IMR-90 (cell line): ENCODE measurements at regions not wholly inside any gene's neighbourhood (a gene's known extent, or its start where the extent isn't known, plus 50 kb on each side); places are given as distances from the start of the nearest gene placed in this dataset.

Experiments
- ATAC-seq: fragments of 200-7000 bp; cut with Tn5 transposase; 2 replicates; pipeline ENCODE4 v1.9.1; 2020; ENCODE audit warnings: low read depth, mild to moderate bottlenecking, moderate library complexity
- BruUV-seq: library from RNA; stranded (reverse); fragments of 400-500 nt; replicated peaks from 2 replicates; lab custom pipeline; 2021; lab: Mats Ljungman, UMichigan
- CTCF ChIA-PET: fragments of 300-600 bp; formaldehyde crosslinking; extraction: SDS; loops from one replicate; lab custom pipeline; 2021; ENCODE audit warnings: antibody characterized with exemption; lab: Yijun Ruan, JAX
- POLR2A ChIA-PET: fragments of 300-600 bp; sonication (Branson Sonifier 250); formaldehyde crosslinking; loops from one replicate; lab custom pipeline; 2022; ENCODE audit warnings: antibody characterized with exemption; ENCODE audit not compliant: unreplicated experiment; lab: Charles Lee
- DNase-seq: peaks from one replicate; pipeline ENCODE4 v3.0.0; 2013
- H2AFZ ChIP-seq: replicated peaks from 2 replicates; pipeline ENCODE3; 2013; ENCODE audit warnings: low read length, mild to moderate bottlenecking; ENCODE audit not compliant: poor library complexity
- H2AK5ac ChIP-seq: 2 replicates; pipeline ENCODE4 v1.6.1; 2013; ENCODE audit warnings: low read depth, low read length, inconsistent platforms
- H2AK9ac ChIP-seq: replicated peaks from 2 replicates; pipeline ENCODE3; 2013; ENCODE audit warnings: mild to moderate bottlenecking, low read depth, low read length, moderate library complexity; ENCODE audit not compliant: poor library complexity
- H2BK120ac ChIP-seq: 2 replicates; pipeline ENCODE4 v1.6.1; 2013; ENCODE audit warnings: low read depth, low read length, inconsistent platforms
- H2BK15ac ChIP-seq: 3 replicates; pipeline ENCODE4 v1.6.1; 2013; ENCODE audit warnings: low read depth, low read length, inconsistent platforms
- H2BK20ac ChIP-seq: 2 replicates; pipeline ENCODE4 v1.6.1; 2013; ENCODE audit warnings: low read depth, mild to moderate bottlenecking, inconsistent platforms, low read length, moderate library complexity
- H2BK5ac ChIP-seq: 2 replicates; pipeline ENCODE4 v1.6.1; 2013; ENCODE audit warnings: mild to moderate bottlenecking, low read depth, low read length, inconsistent platforms; ENCODE audit not compliant: poor library complexity, severe bottlenecking
- H3K14ac ChIP-seq: replicated peaks from 2 replicates; pipeline ENCODE4 v1.6.1; 2013; ENCODE audit warnings: low read depth, low read length, inconsistent platforms
- H3K18ac ChIP-seq: 2 replicates; pipeline ENCODE4 v1.6.1; 2013; ENCODE audit warnings: low read depth, low read length, control low read depth
- H3K23ac ChIP-seq: 2 replicates; pipeline ENCODE4 v1.6.1; 2013; ENCODE audit warnings: low read depth, low read length, inconsistent platforms
- H3K27ac ChIP-seq: 2 replicates; pipeline ENCODE4 v1.5.1; 2013; ENCODE audit warnings: mild to moderate bottlenecking, control low read depth, low read length; ENCODE audit not compliant: insufficient read depth
- H3K27me3 ChIP-seq: 2 replicates; pipeline ENCODE4 v1.6.1; 2013; ENCODE audit warnings: low read length; ENCODE audit not compliant: control insufficient read depth, insufficient read depth
- H3K36me3 ChIP-seq: 2 replicates; pipeline ENCODE4 v1.6.1; 2013; ENCODE audit warnings: low read length, mixed read lengths; ENCODE audit not compliant: control insufficient read depth, insufficient read depth
- H3K4ac ChIP-seq: 2 replicates; pipeline ENCODE4 v1.6.1; 2013; ENCODE audit warnings: low read depth, low read length, inconsistent platforms
- H3K4me1 ChIP-seq: 2 replicates; pipeline ENCODE4 v1.6.1; 2013; ENCODE audit warnings: low read length, mixed read lengths; ENCODE audit not compliant: control insufficient read depth, insufficient read depth
- H3K4me2 ChIP-seq: 2 replicates; pipeline ENCODE4 v1.6.1; 2013; ENCODE audit warnings: low read depth, mild to moderate bottlenecking, control low read depth, low read length, moderate library complexity
- H3K4me3 ChIP-seq: 2 replicates; pipeline ENCODE4 v1.5.1; 2013; ENCODE audit warnings: low read depth, mild to moderate bottlenecking, control low read depth, low read length, moderate library complexity; ENCODE audit not compliant: insufficient read depth
- H3K56ac ChIP-seq: 2 replicates; pipeline ENCODE4 v1.6.1; 2013; ENCODE audit warnings: low read length, inconsistent platforms; ENCODE audit not compliant: insufficient read depth; ENCODE audit errors: extremely low read depth
- H3K79me1 ChIP-seq, 2 experiments: 2 replicates each; pipeline ENCODE4 v1.6.1; 2013; ENCODE audit warnings: low read length in 2 of 2, inconsistent platforms in 1 of 2, low read depth in 1 of 2
- H3K9ac ChIP-seq: 2 replicates; pipeline ENCODE4 v1.6.1; 2013; ENCODE audit warnings: low read depth, low read length, control low read depth
- H3K9me1 ChIP-seq: 2 replicates; pipeline ENCODE4 v1.6.1; 2013; ENCODE audit warnings: low read length, inconsistent platforms; ENCODE audit not compliant: insufficient read depth
- H3K9me3 ChIP-seq: 2 replicates; pipeline ENCODE4 v1.6.1; 2013; ENCODE audit warnings: low read length; ENCODE audit not compliant: control insufficient read depth, insufficient read depth
- H4K20me1 ChIP-seq: 2 replicates; pipeline ENCODE4 v1.6.1; 2013; ENCODE audit warnings: low read length, inconsistent platforms; ENCODE audit not compliant: insufficient read depth
- H4K5ac ChIP-seq: 2 replicates; pipeline ENCODE4 v1.6.1; 2013; ENCODE audit warnings: mild to moderate bottlenecking, low read depth, low read length, control low read depth
- H4K8ac ChIP-seq, 2 experiments: 2 replicates each; pipeline ENCODE4 v1.6.1; 2013; ENCODE audit warnings: low read depth in 2 of 2, low read length in 2 of 2, control low read depth in 1 of 2, inconsistent platforms in 1 of 2
- H4K91ac ChIP-seq: 2 replicates; pipeline ENCODE4 v1.6.1; 2013; ENCODE audit warnings: low read depth, low read length, inconsistent platforms; ENCODE audit not compliant: insufficient read depth
- CEBPB ChIP-seq: IDR thresholded peaks from 2 replicates; pipeline ENCODE4 v1.6.1; 2012; ENCODE audit warnings: low read depth, low read length, improper control_type of control experiment
- ELK1 ChIP-seq: fragments of 150-350 bp; IDR thresholded peaks from 2 replicates; pipeline ENCODE4 v1.6.1; 2016; ENCODE audit warnings: low read depth, mild to moderate bottlenecking, low read length, moderate library complexity, borderline replicate concordance
- MAZ ChIP-seq: IDR thresholded peaks from 2 replicates; pipeline ENCODE4 v1.6.1; 2012; ENCODE audit warnings: low read depth, mild to moderate bottlenecking, low read length, improper control_type of control experiment, moderate library complexity, borderline replicate concordance
- MXI1 ChIP-seq: IDR thresholded peaks from 2 replicates; pipeline ENCODE4 v1.6.1; 2012; ENCODE audit warnings: low read depth, mild to moderate bottlenecking, low read length, moderate library complexity, borderline replicate concordance
- NFE2L2 ChIP-seq: fragments of 150-350 bp; IDR thresholded peaks from 2 replicates; pipeline ENCODE4 v1.6.1; 2016; ENCODE audit warnings: low read depth, mild to moderate bottlenecking, low read length
- RCOR1 ChIP-seq: IDR thresholded peaks from 2 replicates; pipeline ENCODE4 v1.6.1; 2012; ENCODE audit warnings: mild to moderate bottlenecking, low read length, improper control_type of control experiment; ENCODE audit not compliant: insufficient replicate concordance
- USF2 ChIP-seq: fragments of 150-350 bp; IDR thresholded peaks from 2 replicates; pipeline ENCODE4 v1.6.1; 2017; ENCODE audit warnings: mild to moderate bottlenecking, antibody characterized with exemption, low read length, low read depth
- WGBS, 2 experiments: methylation state at CpG; one replicate each; pipeline versions ENCODE4 v1.1.5 to v1.1.7; 2013; ENCODE audit warnings: missing lambda C conversion rate in 2 of 2; ENCODE audit not compliant: insufficient read length in 1 of 2; ENCODE audit errors: extremely low coverage in 2 of 2; 5-methylcytosine and 5-hydroxymethylcytosine counted together
- dilution Hi-C: fragments of 300-500 bp; cut with HindIII; formaldehyde crosslinking; loops from one replicate; pipeline ENCODE4 v1.14.3; 2018; ENCODE audit warnings: low sequenced_read_pairs; ENCODE audit not compliant: unreplicated experiment
- in situ Hi-C: fragments of 300-500 bp; cut with MboI; formaldehyde crosslinking; loops from 3 replicates; pipeline ENCODE4 v1.14.3; 2019; ENCODE audit warnings: low sequenced_read_pairs, inconsistent platforms, mixed read lengths
- intact Hi-C: fragments of 100-400 bp; cut with micrococcal nuclease; formaldehyde crosslinking; loops from 2 replicates; pipeline ENCODE4 v1.10.0; 2022

DNA sequence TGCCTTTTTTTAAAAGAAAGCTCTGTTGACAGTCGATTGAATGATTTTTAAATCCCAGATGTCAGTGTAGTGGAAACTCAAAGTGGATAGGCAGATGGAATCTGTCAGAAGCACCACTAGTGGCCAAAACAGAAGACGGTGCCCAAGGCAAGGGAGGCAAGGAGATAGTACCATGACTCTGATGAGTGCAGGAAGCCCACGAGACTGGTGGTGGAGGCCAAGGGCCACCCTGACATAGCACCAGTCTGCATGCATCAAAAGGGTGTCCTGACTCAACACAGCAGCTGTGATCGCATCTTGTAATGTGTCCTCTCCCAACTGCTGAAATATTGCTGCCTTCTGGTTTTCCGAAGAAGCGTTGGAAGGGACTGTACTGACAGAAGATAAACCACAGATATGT lies 124.1 kb upstream of the PAPPA2 start:
- Histone ChIP-seq H3K14ac (no peak overlapping the region), H3K9me3 (no peaks in the 10 kb centered on the region; the same call in 1 of the 2 replicates), H4K8ac (no peak overlapping the region), H4K5ac (no peak overlapping the region), H4K20me1 (no peaks in the 10 kb centered on the region), H3K4me3 (no peak overlapping the region), H2AK9ac (no peak overlapping the region), H3K4me1 (no peaks in the 10 kb centered on the region), H3K56ac (no peak overlapping the region), H3K9me1 (no peaks in the 10 kb centered on the region), H3K36me3 (no peaks in the 10 kb centered on the region), H3K4me2 (no peak overlapping the region), H3K4ac (no peak overlapping the region), H3K18ac (no peak overlapping the region), H3K9ac (no peak overlapping the region), H2BK15ac (no peak overlapping the region), H3K23ac (no peak overlapping the region), H2BK120ac (no peak overlapping the region), H4K91ac (no peak overlapping the region), H2BK5ac (no peak overlapping the region), H2BK20ac (no peak overlapping the region), H3K27me3 (no peaks in the 10 kb centered on the region), H2AK5ac (no peak overlapping the region), H3K79me1 (no peaks in the 10 kb centered on the region), H2AFZ (no peak overlapping the region), H3K27ac (no peak overlapping the region)
- ATAC-seq = no peak
- intact Hi-C loops (no loop called here), in situ Hi-C loops (no loop called here), dilution Hi-C loops (no loop called here)
- ChIA-PET POLR2A (no interaction called here), CTCF (no interaction called here)
- TF ChIP-seq MXI1 = no peak
- TF ChIP-seq NFE2L2 = no peak
- no peak for TF ChIP-seq ELK1
- TF ChIP-seq MAZ = no peak
- no peak for TF ChIP-seq USF2
- no peak for TF ChIP-seq RCOR1
- TF ChIP-seq CEBPB = no peak
- DNase-seq = no peak
- no TSS peak for BruUV-seq
- WGBS, 2 experiments = no CpG with 5 or more reads among the region's 6 CpGs
